Naive thymus-derived CD4-positive, alpha-beta T cell (primary cell): ENCODE measurements at regions not wholly inside any gene's neighbourhood (a gene's known extent, or its start where the extent isn't known, plus 50 kb on each side); places are given as distances from the start of the nearest gene placed in this dataset.
"Not testable (repeated sequence)": the region's sequence is repeated elsewhere in the genome, so short reads cannot be mapped to it uniquely, and the experiment has no call there.

Experiments
- ATAC-seq: fragments of 150-1000 bp; cut with Tn5 transposase; 2 replicates; pipeline ENCODE4 v1.10.0; 2021; ENCODE audit warnings: mild to moderate bottlenecking, moderate library complexity
- CTCF ChIA-PET: fragments of 350-600 bp; sonication (Branson Sonifier 250); formaldehyde crosslinking; loops from one replicate; lab custom pipeline; 2021; ENCODE audit warnings: antibody characterized with exemption; lab: Charles Lee
- POLR2A ChIA-PET: fragments of 350-600 bp; sonication (Branson Sonifier 250); formaldehyde crosslinking; loops from one replicate; lab custom pipeline; 2021; ENCODE audit warnings: antibody characterized with exemption, inconsistent platforms; lab: Charles Lee
- DNase-seq, 9 donors: peaks; one replicate each; pipeline versions ENCODE4 v3.0.0 to v3.0.0-alpha.2; 2020 to 2022; ENCODE audit warnings: mixed read lengths in 1 of 9
- H3K27ac ChIP-seq: one replicate; pipeline ENCODE4 v1.7.0; 2013; ENCODE audit warnings: mild to moderate bottlenecking, low read depth, low read length, moderate library complexity
- H3K27me3 ChIP-seq, 2 donors: one replicate each; pipeline ENCODE4 v1.7.0; 2013; ENCODE audit warnings: low read length in 2 of 2, mild to moderate bottlenecking in 2 of 2, moderate library complexity in 2 of 2; ENCODE audit not compliant: control insufficient read depth in 2 of 2, insufficient read depth in 2 of 2
- H3K36me3 ChIP-seq, 3 experiments: 1 replicate in 2 of 3; 2 replicates in 1 of 3; pipeline ENCODE4 v1.7.0; 2013; ENCODE audit warnings: low read length in 3 of 3, mild to moderate bottlenecking in 3 of 3, moderate library complexity in 1 of 3; ENCODE audit not compliant: insufficient read depth in 3 of 3, control insufficient read depth in 2 of 3
- H3K4me1 ChIP-seq, 2 donors: one replicate each; pipeline ENCODE4 v1.7.0; 2013; ENCODE audit warnings: low read length in 2 of 2, mild to moderate bottlenecking in 2 of 2, moderate library complexity in 1 of 2; ENCODE audit not compliant: control insufficient read depth in 2 of 2, insufficient read depth in 2 of 2
- H3K4me3 ChIP-seq: 2 replicates; pipeline ENCODE4 v1.7.0; 2013; ENCODE audit warnings: mild to moderate bottlenecking, low read length
- H3K9me3 ChIP-seq, 3 experiments: 1 replicate in 2 of 3; 2 replicates in 1 of 3; pipeline ENCODE4 v1.7.0; 2013; ENCODE audit warnings: low read length in 3 of 3; ENCODE audit not compliant: control insufficient read depth in 2 of 3
- H3K27ac Mint-ChIP-seq, 9 donors: one replicate each; pipeline ENCODE4 v1.8.0; 2020 to 2022; ENCODE audit warnings: mixed read lengths in 9 of 9, mild to moderate bottlenecking in 8 of 9, moderate library complexity in 5 of 9, inconsistent platforms in 2 of 9
- H3K27me3 Mint-ChIP-seq, 5 donors: one replicate each; pipeline ENCODE4 v1.8.0; 2021 to 2022; ENCODE audit warnings: mixed read lengths in 5 of 5, mild to moderate bottlenecking in 1 of 5
- H3K36me3 Mint-ChIP-seq, 5 donors: one replicate each; pipeline ENCODE4 v1.8.0; 2020 to 2022; ENCODE audit warnings: mixed read lengths in 5 of 5, mild to moderate bottlenecking in 3 of 5, inconsistent platforms in 1 of 5
- H3K4me1 Mint-ChIP-seq, 7 donors: one replicate each; pipeline ENCODE4 v1.8.0; 2020 to 2022; ENCODE audit warnings: mixed read lengths in 7 of 7, mild to moderate bottlenecking in 3 of 7, inconsistent platforms in 1 of 7
- H3K4me3 Mint-ChIP-seq, 10 donors: one replicate each; pipeline ENCODE4 v1.8.0; 2020 to 2022; ENCODE audit warnings: mild to moderate bottlenecking in 10 of 10, mixed read lengths in 10 of 10, moderate library complexity in 6 of 10, inconsistent platforms in 2 of 10
- H3K9me3 Mint-ChIP-seq, 11 donors: one replicate each; pipeline ENCODE4 v1.8.0; 2020 to 2022; ENCODE audit warnings: mixed read lengths in 11 of 11, mild to moderate bottlenecking in 4 of 11, inconsistent platforms in 1 of 11, moderate library complexity in 1 of 11
- intact Hi-C, 2 donors: fragments of 100-400 bp; cut with micrococcal nuclease; formaldehyde crosslinking; loops; one replicate each; pipeline ENCODE4 v1.15.1; 2023

GRCh38 chr12:47337581-47337980 is 257.8 kb upstream of the AMIGO2 start:
- intact Hi-C loops = no loop called here
- ATAC-seq (no peak), DNase-seq (no peak)
- POLR2A ChIA-PET = interaction anchor here (0.6 kb wide), 1 partner anchor 138 kb away, joined by 3 read pairs; no protein-coding TSS in a partner anchor
- H3K4me3 ChIP-seq = no peak overlapping the region
- H3K9me3 Mint-ChIP-seq = peaks cover 0 to 39% (median 16%) of the 10 kb centered on the region in 11 donors
- no peaks in the 10 kb centered on the region for H3K27me3 Mint-ChIP-seq
- no peaks in the 10 kb centered on the region for H3K4me1 ChIP-seq
- H3K27me3 ChIP-seq = no peaks in the 10 kb centered on the region
- H3K4me3 Mint-ChIP-seq = no peak overlapping the region
- H3K36me3 ChIP-seq = no peaks in the 10 kb centered on the region
- CTCF ChIA-PET = no interaction called here
- H3K9me3 ChIP-seq = peaks cover 0 to 5% (median 0%) of the 10 kb centered on the region in 3 experiments
- H3K27ac Mint-ChIP-seq = peak overlapping the region in 1 of 9 donors; percentile 50
- H3K4me1 Mint-ChIP-seq = peaks cover 10 to 29% (median 22%) of the 10 kb centered on the region in 7 donors
- H3K27ac ChIP-seq = no peak overlapping the region
- peaks cover 0 to 38% (median 9%) of the 10 kb centered on the region in 5 donors for H3K36me3 Mint-ChIP-seq

- H3K4me1 ChIP-seq, H3K9me3 ChIP-seq, H3K27ac ChIP-seq, POLR2A ChIA-PET, ATAC-seq, H3K4me3 Mint-ChIP-seq, DNase-seq, H3K27ac Mint-ChIP-seq, intact Hi-C loops, H3K36me3 ChIP-seq, H3K27me3 ChIP-seq, H3K4me3 ChIP-seq, H3K27me3 Mint-ChIP-seq: not testable (repeated sequence)
- peaks cover 3 to 29% (median 9%) of the 10 kb centered on the region in 5 donors for H3K36me3 Mint-ChIP-seq
- peaks cover 0 to 31% (median 14%) of the 10 kb centered on the region in 11 donors for H3K9me3 Mint-ChIP-seq
- CTCF ChIA-PET = interaction anchor here (0.6 kb wide), 1 partner anchor 22 kb away, joined by 3 read pairs; no protein-coding TSS in a partner anchor
- peaks cover 17 to 45% (median 34%) of the 10 kb centered on the region in 7 donors for H3K4me1 Mint-ChIP-seq
Measured at GRCh38 chr12:47333271-47333858, 253.6 kb upstream of the AMIGO2 start.

GRCh38 chr12:47328831-47329545 is 249.2 kb upstream of the AMIGO2 start:
- H3K4me3 Mint-ChIP-seq = peak overlapping the region in 3 of 10 donors; percentile 44 to 57 (median 47)
- Histone ChIP-seq H3K36me3 (no peaks in the 10 kb centered on the region), H3K4me1 (peaks cover 5 to 14% of the 10 kb centered on the region in 2 donors), H3K27me3 (no peaks in the 10 kb centered on the region), H3K27ac (no peak overlapping the region), H3K4me3 (no peak overlapping the region), H3K9me3 (no peaks in the 10 kb centered on the region)
- peak overlapping the region in 8 of 9 donors; percentile 3 to 74 (median 14) for H3K27ac Mint-ChIP-seq
- ATAC-seq = no peak
- H3K27me3 Mint-ChIP-seq = no peaks in the 10 kb centered on the region
- H3K4me1 Mint-ChIP-seq = peaks cover 15 to 33% (median 27%) of the 10 kb centered on the region in 7 donors
- peak in 1 of 9 donors; percentile 10 for DNase-seq
- H3K36me3 Mint-ChIP-seq = peaks cover 0 to 10% (median 0%) of the 10 kb centered on the region in 5 donors
- ChIA-PET CTCF (no interaction called here), POLR2A (interaction anchor here (1.1 to 1.4 kb wide), 2 partner anchors 10 to 23 kb away, joined by 3 to 4 read pairs; no protein-coding TSS in a partner anchor)
- intact Hi-C loops = loop anchor here in 1 of 2 donors (5.0 kb wide), 1 partner anchor 33 kb away; no protein-coding TSS in a partner anchor
- peaks cover 0 to 9% (median 0%) of the 10 kb centered on the region in 11 donors for H3K9me3 Mint-ChIP-seq

GRCh38 chr12:47326190-47326589 is 246.4 kb upstream of the AMIGO2 start:
- ATAC-seq (no peak), DNase-seq (no peak)
- intact Hi-C loops = loop anchor here in 1 of 2 donors (5.0 kb wide), 1 partner anchor 36 kb away; no protein-coding TSS in a partner anchor
- ChIA-PET POLR2A (interaction anchor here (0.6 to 1.1 kb wide), 2 partner anchors 9 to 19 kb away, joined by 3 to 7 read pairs; no protein-coding TSS in a partner anchor), CTCF (interaction anchor here (0.6 to 1.0 kb wide), 4 partner anchors 36 to 1550 kb away, joined by 3 to 5 read pairs (median 3); no protein-coding TSS in a partner anchor)
- Histone ChIP-seq H3K4me3 (no peak overlapping the region), H3K27ac (no peak overlapping the region), H3K4me1 (peaks cover 5 to 14% of the 10 kb centered on the region in 2 donors), H3K27me3 (no peaks in the 10 kb centered on the region), H3K36me3 (no peaks in the 10 kb centered on the region), H3K9me3 (no peaks in the 10 kb centered on the region)
- H3K4me1 Mint-ChIP-seq = peaks cover 15 to 36% (median 27%) of the 10 kb centered on the region in 7 donors
- H3K9me3 Mint-ChIP-seq = peaks cover 0 to 9% (median 0%) of the 10 kb centered on the region in 11 donors
- H3K36me3 Mint-ChIP-seq = peaks cover 0 to 10% (median 0%) of the 10 kb centered on the region in 5 donors
- H3K4me3 Mint-ChIP-seq = no peak overlapping the region
- H3K27me3 Mint-ChIP-seq = no peaks in the 10 kb centered on the region
- H3K27ac Mint-ChIP-seq = no peak overlapping the region

GRCh38 chr12:47323802-47324201 is 244.0 kb upstream of the AMIGO2 start:
- Histone ChIP-seq H3K36me3 (no peaks in the 10 kb centered on the region), H3K4me1 (peaks cover 5 to 8% of the 10 kb centered on the region in 2 donors), H3K27ac (no peak overlapping the region), H3K27me3 (no peaks in the 10 kb centered on the region), H3K4me3 (no peak overlapping the region), H3K9me3 (no peaks in the 10 kb centered on the region)
- Mint-ChIP-seq H3K4me3 (no peak overlapping the region), H3K36me3 (peaks cover 0 to 13% (median 0%) of the 10 kb centered on the region in 5 donors), H3K9me3 (peaks cover 0 to 6% (median 0%) of the 10 kb centered on the region in 11 donors), H3K27me3 (no peaks in the 10 kb centered on the region), H3K27ac (no peak overlapping the region), H3K4me1 (peaks cover 15 to 35% (median 29%) of the 10 kb centered on the region in 7 donors)
- ChIA-PET POLR2A (interaction anchor here (0.6 to 1.0 kb wide), 3 partner anchors 9 to 970 kb away, joined by 3 read pairs; no protein-coding TSS in a partner anchor), CTCF (no interaction called here)
- intact Hi-C loops = no loop called here
- ATAC-seq (no peak), DNase-seq (no peak)

GRCh38 chr12:47321436-47321835 is 241.7 kb upstream of the AMIGO2 start:
- H3K4me1 ChIP-seq = peaks cover 0 to 25% of the 10 kb centered on the region in 2 donors
- peaks cover 0 to 4% (median 0%) of the 10 kb centered on the region in 11 donors for H3K9me3 Mint-ChIP-seq
- no peak for ATAC-seq
- H3K27me3 ChIP-seq = no peaks in the 10 kb centered on the region
- H3K4me3 ChIP-seq = no peak overlapping the region
- intact Hi-C loops = no loop called here
- no peaks in the 10 kb centered on the region for H3K27me3 Mint-ChIP-seq
- no peaks in the 10 kb centered on the region for H3K9me3 ChIP-seq
- DNase-seq = no peak
- H3K27ac ChIP-seq = no peak overlapping the region
- H3K27ac Mint-ChIP-seq = peak overlapping the region in 2 of 9 donors; percentile 4 to 13
- CTCF ChIA-PET = interaction anchor here (2.2 kb wide), 1 partner anchor 289 kb away, joined by 8 read pairs; no protein-coding TSS in a partner anchor
- peaks cover 13 to 37% (median 27%) of the 10 kb centered on the region in 7 donors for H3K4me1 Mint-ChIP-seq
- H3K36me3 ChIP-seq = no peaks in the 10 kb centered on the region
- H3K4me3 Mint-ChIP-seq = no peak overlapping the region
- POLR2A ChIA-PET = interaction anchor here (0.7 to 1.4 kb wide), 3 partner anchors 18 to 243 kb away, joined by 3 to 6 read pairs (median 3); no protein-coding TSS in a partner anchor
- H3K36me3 Mint-ChIP-seq = peaks cover 0 to 10% (median 0%) of the 10 kb centered on the region in 5 donors
